Fibroblast of peridontal ligament (primary cell): ENCODE measurements at regions not wholly inside any gene's neighbourhood (a gene's known extent, or its start where the extent isn't known, plus 50 kb on each side); places are given as distances from the start of the nearest gene placed in this dataset.

Experiments used
- DNase-seq: peaks from one replicate; pipeline ENCODE4 v3.0.0-alpha.2; 2010; ENCODE audit errors: extremely low read depth

DNA sequence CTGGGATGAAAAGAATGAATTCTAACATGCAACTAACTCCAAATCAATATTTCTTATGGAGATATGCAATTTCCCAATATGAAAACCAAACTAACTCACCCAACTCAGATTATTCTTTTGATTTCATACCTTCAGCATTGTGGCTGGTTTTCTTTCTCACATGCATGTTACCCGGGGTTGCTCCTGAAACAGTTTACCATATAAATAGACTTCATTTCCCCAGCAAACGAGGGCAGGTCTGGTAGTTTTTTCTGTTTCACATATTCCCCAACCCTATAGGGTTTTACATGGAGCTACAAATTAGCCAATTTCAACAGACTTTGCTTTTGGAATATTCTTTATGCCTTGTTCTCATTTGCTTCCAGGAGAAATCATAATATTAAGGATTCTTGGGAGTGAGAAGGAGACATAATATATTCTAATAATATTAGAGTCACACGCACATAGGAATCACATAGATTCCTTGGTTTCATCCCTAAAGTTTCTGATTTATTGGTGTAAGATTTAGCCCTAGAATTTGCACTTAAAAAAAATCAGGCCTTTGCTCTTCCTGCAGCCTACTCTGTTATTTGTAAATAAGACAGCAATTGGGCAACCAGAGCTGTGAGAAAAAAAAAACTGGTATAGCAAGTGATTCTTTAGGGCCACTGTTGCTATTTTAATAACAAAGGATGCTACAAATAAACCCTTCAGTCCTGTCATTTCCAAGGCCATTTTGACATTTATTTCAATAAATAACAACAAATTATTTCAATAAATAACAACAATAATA lies 60.3 kb upstream of the FAM20A start:
- no peak for DNase-seq

DNA sequence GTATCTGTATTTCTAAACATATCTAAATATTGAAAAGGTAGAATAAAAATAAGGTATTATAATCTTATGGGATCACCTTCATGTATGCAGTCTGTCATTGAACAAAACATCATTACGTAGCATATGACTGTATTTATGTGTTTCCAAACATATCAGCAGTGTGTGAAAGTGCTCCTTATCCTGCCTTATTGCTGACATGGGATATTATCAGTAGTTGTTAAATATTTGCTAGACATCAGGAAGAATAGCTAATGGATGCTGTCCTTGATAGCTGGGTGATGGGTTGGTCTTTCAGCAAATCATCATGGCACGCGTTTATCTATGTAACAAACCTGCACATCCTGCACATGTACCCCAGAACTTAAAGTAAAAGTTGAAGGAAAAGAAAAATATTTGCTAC lies 59.1 kb upstream of the FAM20A start:
- DNase-seq, result no peak

DNA sequence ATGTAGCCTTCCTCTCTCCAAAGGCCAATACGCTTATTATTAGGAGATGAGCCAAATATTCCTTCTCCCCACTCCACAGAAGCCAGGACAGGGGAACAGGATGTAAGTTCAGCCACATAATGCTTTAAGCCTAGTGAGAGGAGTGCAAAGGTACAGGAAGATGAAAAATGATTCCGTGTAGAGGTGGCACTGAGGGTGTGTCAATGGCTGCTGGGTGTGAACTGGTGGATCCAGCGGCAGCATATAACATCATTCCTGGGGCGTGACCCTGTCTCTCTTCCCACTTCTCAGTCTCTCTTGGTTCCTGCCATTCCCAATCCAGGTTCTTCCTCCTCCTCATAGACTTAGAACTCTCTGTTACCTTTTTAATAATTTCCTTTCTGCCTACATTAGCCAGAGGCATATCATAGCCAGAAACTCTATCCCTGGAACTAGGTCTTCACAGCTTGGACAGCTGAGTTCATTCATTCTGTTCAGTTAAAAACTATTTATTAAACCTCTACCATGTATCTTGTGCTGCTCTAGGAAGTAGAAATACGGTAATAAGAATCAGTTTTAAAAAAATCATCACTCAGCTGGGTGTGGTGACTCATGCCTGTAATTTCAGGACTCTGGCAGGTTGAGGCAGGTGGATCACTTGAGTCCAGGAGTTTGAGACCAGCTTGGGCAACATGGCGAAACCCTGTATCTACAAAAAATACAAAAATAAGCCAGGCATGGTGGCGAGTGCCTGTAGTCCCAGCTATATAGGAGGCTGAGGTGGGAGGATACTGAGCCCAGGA lies 58.0 kb upstream of the FAM20A start:
- DNase-seq, result no peak

DNA sequence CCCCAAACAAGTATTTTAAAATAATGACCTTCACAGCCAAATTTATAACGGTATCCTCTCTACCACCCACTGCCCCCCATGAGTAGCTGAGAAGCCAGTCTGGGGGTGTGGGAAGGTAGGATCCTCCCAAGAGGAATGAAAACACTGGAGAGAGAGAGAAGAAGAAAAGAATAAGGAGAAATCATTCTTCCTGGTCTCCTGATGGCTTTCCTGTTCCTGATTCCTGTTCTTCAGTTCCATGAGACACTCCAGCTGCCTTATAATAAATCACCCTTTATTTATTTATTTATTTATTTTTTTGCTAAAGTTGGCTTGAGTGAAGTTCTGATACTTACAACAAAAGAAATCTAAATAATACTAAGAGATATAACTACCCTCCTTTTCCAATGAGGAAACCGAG lies 56.4 kb upstream of the FAM20A start:
- no peak for DNase-seq

DNA sequence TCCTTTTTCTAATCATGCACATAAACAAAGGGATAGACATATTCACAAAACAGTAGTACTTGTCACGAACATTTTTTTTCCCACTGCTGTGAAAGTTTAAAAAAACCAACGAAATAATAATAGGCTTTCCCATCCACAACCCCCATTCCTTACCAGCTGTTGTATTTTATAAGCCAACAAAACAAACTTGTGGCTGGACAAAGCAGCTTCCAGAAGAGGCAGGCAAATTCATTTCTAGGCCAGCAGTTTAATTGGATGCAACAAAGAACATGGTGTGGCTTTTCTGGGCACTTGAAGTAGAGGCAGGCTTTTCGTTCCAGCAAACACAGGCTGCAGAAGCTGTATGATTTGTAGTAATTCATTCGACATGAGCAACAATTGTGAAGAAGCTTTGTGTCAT lies 56.0 kb upstream of the FAM20A start:
- peak; percentile 77 for DNase-seq

DNA sequence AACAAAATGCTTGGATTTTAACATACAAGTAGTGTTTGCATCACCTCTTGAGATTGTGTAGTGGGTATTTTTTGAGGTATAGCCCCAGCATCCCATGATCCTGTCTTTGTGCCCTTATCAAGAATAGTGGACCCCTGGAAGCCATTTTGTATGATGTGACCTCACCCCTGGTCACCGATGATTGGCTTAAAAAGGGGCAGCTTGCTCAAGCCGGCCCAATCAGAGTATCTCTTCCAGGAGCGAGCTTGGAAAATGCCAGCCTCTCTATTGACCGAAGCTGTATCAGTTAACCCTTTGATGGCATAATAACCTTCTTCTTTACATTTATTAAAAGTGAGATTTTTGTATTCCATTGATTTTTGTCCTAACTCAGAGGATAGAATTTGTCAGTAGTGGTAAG lies 55.5 kb upstream of the FAM20A start:
- no peak for DNase-seq
